Tibial nerve (tissue), 4 donors: ENCODE measurements at regions not wholly inside any gene's neighbourhood (a gene's known extent, or its start where the extent isn't known, plus 50 kb on each side); places are given as distances from the start of the nearest gene placed in this dataset.

ENCODE experiments used
- CTCF ChIP-seq, 5 experiments: fragments of 200-600 bp in 3 of 5; fragments of 450-650 bp in 2 of 5; sonication (generic) in 3 of 5; IDR thresholded peaks; one replicate each; pipeline ENCODE4 v1.5.1; 2016 to 2019; ENCODE audit warnings: antibody characterized with exemption in 5 of 5, mild to moderate bottlenecking in 3 of 5, moderate library complexity in 2 of 5
- EP300 ChIP-seq, 2 donors: sonication (generic); formaldehyde crosslinking; IDR thresholded peaks; one replicate each; pipeline ENCODE4 v1.6.1; 2017; ENCODE audit warnings: antibody characterized with exemption in 2 of 2, mild to moderate bottlenecking in 1 of 2
- POLR2A ChIP-seq, 2 donors: fragments of 450-650 bp; IDR thresholded peaks; one replicate each; pipeline ENCODE4 v1.6.1; 2017; ENCODE audit warnings: antibody characterized with exemption in 2 of 2, mild to moderate bottlenecking in 2 of 2, moderate library complexity in 2 of 2

- TF ChIP-seq CTCF (IDR thresholded peaks at IDR 0.05) (no peak), POLR2A (IDR thresholded peaks at IDR 0.05) (no peak), EP300 (IDR thresholded peaks at IDR 0.05) (no peak)
Measured at GRCh38 chr3:166473501-166473900, 636.3 kb upstream of the BCHE start.
